Activated CD4-positive, alpha-beta T cell treated with anti-CD3 and anti-CD28 coated beads, Interleukin-2, amount 50 U/mL, for 4 hours (primary cell): ENCODE measurements at regions not wholly inside any gene's neighbourhood (a gene's known extent, or its start where the extent isn't known, plus 50 kb on each side); places are given as distances from the start of the nearest gene placed in this dataset.
"Not testable (repeated sequence)": the region's sequence is repeated elsewhere in the genome, so short reads cannot be mapped to it uniquely, and the experiment has no call there.

Experiments
- DNase-seq, 2 experiments: peaks; one replicate each; pipeline ENCODE4 v3.0.0-alpha.2; 2020

DNA sequence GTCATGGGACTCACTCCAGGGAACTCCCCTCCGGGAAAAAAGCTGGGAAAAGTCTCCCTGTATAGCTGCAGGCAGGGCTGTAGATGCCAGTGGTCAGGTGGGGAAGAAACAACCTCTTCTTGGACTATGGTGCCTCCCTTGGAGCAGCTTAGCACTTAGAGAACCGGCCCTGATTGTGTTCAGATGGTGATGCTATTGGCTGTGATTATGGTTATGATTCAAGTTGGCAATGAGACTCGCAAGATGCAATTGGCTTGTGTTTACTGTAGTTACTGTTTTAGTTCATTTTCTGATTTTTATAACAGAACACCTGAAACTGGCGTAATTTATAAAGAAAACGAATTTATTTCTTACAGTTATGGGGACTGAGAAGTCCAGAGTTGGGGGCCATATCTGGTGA, 80.9 kb upstream of the ADRA1D start:
- no peak for DNase-seq

DNA sequence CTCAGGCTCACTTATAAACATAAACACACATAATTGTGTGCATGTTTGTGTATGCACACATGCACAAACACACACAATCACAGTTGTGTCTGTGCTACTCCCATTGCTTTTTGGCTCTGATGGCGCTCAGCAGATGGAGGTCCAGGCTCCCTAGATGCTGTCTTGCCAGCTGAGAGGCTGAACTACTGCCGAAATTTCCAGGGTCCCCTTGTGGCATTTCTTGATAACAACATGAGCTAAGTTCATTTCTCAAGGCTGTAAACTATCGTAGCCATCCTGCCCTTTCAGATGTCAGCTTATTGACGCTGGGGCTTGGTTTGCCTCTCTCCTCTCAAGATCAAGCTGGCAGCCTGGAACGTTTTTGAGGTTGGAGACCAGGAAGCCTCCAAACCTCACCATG, 80.1 kb upstream of the ADRA1D start:
- no peak for DNase-seq

DNA sequence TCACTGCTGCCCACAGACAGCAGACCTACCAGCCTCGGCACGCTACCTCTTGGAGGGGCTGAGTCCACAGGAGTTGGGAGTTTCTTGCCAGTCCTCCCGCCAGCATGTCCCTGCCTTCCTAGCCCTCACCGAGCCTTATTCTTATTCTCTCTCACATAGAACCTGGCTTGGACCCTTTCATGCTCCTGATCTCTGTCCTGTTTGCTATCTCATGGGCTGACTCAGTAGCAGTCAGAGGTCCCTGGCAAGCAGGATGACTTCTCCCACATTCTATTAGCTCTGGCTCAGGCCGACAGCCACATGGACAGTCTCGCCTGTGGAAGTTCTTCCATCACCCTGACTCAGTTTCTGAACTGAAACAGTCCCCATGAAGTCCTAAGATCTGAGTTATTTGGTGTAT, 79.5 kb upstream of the ADRA1D start:
- DNase-seq: no peak

DNA sequence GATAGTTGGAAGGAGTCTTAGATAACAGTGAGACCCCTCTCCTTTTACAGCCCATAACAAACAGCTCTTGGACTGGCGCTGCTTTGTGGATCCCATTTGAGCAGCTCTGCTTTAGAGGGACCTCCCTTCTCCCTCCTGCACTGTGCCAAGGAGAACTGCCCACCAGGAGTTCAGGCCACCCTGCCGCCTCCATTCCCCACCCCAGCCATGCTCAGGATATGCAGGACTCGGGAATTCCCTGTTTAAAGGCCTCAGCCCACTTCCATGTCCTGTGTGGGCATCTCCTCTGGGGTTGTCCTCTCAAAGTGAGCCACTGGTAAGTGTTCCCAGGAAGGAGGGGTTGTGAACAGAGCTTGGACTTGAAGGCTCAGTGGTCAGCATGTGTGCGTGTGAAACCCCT, 78.9 kb upstream of the ADRA1D start:
- DNase-seq: no peak

DNA sequence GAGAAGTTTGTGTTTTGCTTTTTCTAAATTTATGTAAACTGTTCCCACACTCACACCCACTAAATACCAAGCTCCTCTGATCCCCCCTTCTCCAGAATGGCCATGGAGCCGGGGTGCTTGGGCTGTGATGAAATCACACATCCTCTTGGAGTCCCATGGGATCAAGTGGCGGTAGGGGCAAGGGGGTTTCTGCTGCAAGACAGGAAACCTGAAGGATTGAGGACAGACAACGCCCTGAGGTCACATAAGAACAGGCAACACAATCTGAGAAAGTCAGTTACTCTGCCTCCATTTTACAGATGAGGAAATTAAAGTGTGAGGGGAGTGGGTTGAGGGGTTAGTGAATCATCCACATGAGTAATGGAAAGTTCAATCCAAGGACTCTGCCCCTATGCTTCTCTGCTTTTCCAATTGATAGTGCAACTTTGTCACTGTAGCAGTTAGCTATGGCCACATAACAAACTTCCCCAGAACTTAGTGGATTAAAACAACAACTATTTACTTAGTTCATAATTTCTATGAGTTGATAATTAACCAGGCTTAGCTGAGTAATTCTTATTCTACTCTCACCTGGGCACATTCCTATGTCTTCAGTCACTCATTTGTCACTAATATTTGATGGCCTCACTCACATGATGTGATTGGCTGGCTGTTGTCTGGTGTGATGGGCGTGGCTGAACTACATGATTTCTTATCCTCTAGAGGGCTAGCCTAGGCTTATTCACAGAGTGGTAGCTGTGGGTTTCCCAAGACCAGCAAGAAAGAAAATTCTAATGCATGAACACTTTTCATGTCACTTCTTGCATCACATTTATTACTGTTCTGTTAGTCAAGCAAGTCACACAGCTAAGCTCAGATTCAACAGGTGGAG, 77.3 kb upstream of the ADRA1D start:
- no peak for DNase-seq

DNA sequence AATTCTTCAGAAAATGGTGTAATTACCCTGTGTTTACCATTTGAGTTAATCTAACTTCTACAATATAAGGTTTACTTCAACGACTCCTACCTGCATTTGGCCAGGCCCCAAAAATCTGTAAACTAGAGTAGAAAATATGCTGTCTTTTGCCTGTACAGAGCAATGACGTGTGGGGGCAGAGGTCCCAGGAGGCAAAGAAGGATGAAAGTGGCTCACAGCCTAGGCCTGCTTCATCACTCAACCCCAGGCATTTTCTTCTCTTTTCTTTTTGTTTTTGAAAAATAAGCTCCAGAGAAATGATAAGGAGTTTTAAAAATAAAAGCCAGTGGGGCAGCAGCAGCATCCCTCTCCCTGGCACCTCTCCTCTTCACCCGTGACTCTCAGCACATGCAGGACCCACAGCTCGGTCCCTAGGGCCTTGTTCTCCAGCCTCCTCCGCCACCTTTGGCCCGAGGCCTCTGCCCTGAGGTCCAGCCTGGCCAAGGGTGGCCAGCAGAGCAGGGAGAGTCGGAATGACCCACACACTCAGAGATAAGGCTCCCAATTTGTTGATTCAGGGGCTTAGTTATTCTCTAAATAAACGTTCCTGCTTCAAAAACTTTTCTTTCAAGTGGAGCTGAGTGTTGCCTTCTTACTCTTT, 76.6 kb upstream of the ADRA1D start:
- DNase-seq: no peak

DNA sequence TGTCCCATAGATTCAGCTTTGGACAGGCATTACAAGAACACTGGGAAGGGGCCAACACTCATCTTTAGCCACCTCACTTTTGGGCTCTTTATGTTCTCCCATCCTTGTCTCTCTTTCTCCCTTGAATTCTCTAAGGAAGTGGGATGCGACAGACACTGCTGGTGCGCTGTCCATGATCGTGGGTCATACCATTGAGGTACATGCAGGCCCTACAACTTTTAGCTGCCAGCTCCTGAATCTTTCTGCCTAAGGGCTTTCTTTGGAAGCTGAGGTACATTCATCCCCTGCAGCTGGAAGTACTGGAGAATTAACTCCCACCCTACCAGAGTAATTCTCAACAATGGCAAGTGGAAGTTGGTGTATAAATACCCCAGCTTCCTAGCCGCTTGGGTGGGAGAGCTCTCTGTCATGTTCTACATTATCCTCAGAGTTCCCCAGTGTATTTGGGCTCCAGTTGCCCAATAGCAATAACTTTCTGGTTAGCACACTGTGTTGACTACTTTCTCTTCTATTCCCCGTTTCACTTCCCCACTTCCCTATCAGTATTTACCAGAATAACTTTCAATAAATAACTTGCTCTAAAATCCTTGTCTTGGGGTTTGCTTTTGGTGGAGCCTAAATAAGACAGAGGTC, 75.6 kb upstream of the ADRA1D start:
- DNase-seq: no peak

DNA sequence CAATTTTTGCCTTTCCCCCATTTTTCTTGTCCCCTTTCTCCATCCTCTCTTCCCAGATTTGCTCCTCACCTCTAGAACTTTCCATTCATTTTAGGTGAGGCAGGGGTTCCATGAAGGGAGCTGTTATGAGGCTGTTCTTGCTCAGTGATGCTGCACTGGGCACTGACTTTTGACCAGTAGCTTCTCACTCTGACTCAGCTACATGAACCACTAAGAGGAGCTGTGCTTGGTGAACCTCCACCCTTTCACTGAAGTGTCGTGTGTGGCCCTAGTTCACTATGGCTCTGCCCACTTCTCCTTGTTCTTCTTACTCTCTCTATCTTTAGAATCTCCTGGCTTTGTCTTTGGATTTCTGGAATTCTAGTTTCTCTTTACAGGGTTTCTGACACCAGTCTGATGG, 73.4 kb upstream of the ADRA1D start:
- no peak for DNase-seq

DNA sequence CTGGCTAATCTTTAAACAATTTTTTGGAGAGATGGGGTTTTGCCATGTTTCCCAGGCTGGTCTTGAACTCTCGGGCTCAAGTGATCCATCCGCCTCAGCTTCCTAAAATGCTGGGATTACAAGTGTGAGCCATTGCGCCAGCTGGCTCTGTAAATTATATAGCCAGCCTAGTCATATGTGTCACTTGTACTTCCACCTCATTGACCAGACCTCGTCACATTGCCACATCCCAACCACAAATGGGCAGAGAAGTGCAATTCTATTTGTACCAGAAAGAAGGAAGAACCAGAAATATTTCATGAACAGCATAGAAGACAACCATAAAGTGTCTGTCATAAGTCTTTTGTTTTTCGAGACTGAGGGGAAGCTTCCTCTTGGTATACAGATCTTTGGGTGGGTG, 71.2 kb upstream of the ADRA1D start:
- no peak for DNase-seq

DNA sequence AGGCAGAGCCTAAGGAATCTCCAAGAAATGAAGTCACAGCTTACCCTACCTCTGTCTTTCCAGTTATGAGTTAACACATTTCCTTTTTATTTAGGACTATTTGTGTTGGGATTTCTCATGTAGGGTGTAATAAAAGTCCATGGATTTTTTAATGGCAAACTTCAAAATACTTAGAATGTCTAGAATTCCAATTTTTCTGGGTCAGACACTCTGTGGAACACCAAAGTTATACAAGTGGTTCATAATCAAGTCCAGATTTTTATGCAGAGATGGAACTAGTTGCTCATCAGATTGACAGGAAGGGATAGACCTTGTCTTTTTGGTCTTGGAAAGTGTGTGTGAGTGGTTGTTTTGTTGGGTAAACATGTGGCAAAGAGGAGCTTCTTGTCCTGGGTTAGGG, 69.8 kb upstream of the ADRA1D start:
- DNase-seq: no peak

DNA sequence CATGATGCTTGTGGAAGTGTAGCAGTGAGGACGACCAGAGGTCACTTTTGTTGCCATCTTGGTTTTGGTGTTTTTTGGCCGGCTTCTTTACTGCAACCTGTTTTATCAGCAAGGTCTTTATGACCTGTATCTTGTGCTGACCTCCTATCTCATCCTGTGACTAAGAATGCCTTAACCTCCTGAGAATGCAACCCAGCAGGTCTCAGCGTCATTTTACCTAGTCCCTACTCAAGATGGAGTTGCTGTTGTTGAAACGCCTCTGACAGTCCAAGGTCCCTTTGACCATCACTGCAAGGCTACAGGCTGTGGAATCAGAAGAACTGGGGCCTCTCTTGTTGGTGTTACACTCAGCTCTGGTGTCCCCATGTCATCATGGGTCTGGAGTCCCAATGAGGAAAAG, 61.5 kb upstream of the ADRA1D start:
- not testable (repeated sequence) for DNase-seq

DNA sequence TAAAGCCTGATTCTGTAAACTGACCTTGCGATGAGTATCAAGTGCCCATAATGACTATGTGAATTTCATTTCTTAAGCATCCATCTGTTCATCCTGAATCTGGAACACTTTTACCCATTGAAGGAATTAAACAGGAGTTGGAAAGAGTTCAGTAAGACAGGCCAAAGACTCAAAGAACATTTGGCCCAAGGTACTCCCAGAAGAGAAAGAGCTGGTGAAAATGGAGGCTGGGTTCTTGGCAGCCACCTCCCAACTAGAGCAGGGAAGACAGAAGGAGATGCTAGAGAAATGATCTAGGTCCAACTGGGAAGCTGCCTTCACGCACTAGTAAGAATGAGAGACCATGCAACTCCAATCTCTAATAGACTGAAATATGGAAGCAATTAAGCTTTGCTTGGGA, 57.1 kb upstream of the ADRA1D start:
- no peak for DNase-seq

DNA sequence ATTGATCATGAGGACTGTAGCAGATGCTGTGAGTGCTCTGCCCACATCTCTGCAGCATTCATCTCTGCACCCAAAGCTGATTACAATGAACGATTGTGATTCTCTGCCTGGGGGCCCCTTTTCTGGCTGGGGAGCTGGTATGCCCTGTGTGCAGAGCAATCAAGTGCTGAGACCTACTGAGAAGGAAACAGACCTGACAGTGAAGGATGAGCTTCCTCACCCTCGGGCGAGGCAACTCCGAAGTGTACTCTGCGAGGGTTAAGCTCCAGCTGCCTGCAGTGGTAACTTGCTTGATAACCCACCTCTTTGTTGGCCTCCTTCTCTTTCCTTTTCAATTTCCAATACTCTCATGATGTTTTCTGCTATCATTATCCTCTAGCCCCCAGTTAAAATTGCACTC, 56.0 kb upstream of the ADRA1D start:
- DNase-seq: no peak

DNA sequence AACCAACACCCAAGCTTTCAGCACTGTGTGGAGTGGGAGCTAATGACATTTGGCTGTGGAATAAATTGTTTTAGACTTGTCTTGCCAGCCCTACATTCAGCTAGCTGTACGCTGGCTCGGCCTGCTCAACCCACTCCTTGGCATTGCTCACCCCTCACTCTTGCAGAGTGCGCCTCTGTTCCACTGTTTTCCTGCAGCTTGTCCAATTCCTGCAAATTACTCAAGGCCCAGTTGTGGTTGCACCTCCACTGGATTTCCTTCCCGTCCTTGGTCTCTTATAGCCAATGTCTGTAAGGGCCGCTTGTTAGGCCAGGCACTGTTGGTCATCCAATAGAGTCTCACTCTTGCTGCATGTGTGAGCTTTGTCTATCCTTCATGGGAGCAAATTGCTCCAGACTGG, 55.5 kb upstream of the ADRA1D start:
- no peak for DNase-seq

DNA sequence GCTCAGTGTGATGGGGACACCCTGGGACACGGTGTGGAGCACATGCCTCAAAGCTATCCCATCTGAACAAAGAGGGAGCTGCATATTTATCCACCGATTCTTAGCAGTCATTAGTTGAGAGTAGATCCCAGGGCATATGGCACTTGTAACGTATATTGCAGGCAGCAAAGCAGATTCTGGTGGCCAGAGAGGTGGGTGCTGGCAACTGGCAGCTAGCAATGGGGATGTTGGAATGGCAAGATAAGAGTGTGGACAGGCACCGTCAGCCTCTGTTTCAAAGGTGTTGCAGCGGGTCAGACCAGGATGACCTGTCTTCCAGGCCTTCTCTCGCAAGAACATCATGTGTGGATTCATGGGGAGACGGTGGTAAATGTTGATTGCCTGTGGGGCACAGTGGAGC, 54.0 kb upstream of the ADRA1D start:
- DNase-seq: no peak

DNA sequence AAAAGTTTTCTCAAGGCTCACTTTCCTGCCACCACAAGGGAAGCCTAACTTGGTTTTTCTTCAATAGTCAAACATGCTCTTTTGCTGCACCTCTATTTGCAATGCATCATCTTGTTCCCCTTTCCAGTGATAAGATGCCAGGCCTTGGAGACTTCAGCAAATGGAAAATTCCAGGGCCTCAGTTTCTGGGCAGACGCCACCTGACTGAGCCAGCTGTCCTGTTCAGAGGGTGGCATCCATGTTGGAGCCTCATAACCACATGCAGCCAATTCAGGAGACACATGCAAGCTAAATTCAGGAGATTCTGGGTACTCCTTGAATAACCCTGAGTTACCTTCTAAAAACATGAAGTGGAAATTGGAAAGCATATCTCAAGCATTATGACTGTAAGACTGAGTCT, 51.8 kb upstream of the ADRA1D start:
- no peak for DNase-seq

DNA sequence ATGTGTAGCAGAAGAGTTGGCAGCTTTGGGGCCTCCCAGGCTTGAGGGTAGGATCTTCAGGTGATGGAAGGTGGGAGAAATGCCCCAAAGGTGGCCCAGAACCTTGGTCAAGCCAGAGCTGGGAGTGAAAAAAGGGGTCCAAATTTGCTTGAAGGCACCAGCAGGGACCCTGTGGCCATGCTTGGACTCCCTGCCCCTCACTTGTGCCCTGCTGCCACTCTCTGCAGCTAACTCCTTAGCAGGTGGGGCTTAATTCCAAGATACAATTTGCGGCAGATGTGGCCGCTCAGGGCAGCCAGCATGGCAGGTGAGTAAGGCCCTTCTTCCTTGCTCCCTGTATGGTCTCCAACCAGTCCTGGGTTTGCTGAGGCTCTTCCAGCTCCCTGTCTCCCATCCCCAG, 51.3 kb upstream of the ADRA1D start:
- no peak for DNase-seq

DNA sequence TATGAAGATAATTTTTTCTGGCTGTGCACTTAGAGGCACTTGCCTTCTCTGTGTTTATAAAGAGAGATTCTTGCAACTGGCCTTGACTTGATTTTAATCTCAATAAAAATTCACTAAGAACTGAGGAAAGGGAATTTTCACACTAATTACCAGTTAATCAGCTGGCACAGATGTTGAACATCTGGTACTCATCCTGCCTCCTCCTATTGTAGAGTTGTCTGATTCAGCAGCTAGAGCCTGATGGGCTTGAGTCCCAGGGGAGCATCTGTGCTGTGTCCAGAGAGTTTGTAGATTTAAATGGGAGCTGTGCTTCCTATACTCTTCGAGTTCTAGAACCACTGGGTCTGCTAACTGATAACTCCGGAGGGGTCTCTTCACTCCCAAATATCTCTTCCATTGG, 50.7 kb upstream of the ADRA1D start:
- no peak for DNase-seq

DNA sequence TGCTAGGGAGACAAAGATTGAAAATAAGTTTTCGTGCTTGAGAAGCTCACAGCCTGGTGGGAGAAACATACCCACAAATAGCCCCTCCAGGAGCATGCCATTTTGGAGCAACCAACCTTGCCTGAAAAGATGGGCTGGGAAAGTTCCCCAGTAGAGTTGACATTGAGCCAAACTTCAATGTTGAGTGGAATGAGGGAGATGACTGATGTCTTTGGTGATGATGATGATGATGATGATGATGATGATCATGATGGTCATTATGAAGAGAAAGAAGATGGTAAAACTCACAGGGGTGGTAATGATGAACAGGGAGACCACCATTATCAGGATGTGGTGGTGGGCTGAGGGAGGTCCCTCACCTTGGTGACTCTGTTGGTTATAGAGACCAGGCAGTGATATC, 50.1 kb upstream of the ADRA1D start:
- DNase-seq: no peak
